ENCODE measurements at regions not wholly inside any gene's neighbourhood (a gene's known extent, or its start where the extent isn't known, plus 50 kb on each side); places are given as distances from the start of the nearest gene placed in this dataset.

DNA sequence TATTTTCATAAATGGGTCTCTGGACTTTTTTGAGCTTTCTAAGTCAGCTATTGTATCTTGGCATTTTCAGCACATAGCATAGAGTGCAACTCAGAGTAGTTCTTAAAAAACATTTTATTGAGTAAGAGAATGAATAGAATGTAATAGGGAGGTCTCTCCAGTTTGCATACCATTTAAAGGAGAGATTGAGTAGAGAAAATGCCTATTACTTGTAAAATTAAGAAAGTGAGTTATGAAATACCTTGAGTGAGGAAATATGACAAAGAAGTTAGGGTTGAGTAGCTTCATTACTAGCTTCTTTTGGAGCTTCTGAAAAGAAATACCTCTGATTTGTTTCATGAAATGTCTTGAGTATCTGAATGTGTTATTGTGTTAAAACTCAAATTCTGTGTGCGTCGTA, 140.0 kb downstream of the AASDHPPT start:
- DNase-seq, result no peak

DNA sequence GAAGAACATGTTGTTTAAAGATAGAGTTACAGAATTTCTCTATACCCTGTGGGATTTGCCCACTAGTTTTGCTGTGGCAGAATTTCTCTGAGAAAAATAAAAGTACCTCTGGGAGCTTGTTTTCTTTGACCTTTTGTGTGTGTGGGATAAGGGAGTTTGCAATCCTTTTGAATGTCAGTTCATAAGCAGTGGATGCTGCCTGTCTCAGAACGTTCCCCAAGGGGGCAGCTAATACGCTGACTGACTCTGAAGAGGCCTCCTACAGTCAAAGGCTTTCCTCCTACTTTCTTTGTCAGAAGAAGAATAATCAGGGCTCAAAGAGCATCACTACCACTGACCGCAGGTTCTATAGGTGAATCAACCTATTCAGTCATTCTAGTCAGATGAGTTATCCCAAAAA, 140.6 kb downstream of the AASDHPPT start:
- no peak for DNase-seq

DNA sequence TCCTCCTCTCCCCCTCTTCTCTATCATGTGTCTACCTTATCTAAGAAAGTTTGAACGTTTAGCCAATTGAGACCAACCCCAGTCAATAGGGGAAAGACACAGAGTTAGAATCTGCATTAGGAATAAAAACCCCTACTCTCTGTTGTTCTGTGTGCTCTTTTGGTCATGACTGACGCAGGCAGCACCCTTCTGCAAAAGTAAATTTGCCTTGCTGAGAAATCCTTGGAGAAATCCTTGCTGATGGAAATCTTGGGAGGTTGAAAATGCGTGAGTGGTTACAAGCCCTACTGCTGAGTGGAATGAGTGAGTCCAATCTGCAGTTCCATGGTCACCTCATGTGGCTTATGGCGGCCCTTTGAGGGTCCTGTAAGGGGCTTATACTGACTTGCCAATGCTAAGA, 145.2 kb downstream of the AASDHPPT start:
- no peak for DNase-seq

DNA sequence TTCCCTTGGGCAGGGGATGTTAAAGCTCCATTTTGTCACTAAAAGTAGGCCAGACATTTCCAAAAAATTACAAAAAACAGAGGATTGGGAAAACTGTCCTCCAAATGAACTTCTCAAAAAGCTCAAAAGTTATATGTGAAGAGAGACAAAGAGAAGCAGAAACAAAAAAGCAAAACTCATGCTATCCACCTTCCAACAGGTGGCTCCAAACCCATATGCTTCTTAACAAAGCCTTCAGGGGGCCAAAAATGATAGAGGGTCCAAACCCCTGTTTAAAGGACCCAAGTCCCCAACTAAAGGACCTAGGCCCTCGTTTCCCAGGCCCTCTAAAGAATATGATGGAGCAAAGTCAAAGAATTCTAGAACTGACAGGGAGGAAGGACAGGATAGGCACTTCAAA, 146.7 kb downstream of the AASDHPPT start:
- no peak for DNase-seq

DNA sequence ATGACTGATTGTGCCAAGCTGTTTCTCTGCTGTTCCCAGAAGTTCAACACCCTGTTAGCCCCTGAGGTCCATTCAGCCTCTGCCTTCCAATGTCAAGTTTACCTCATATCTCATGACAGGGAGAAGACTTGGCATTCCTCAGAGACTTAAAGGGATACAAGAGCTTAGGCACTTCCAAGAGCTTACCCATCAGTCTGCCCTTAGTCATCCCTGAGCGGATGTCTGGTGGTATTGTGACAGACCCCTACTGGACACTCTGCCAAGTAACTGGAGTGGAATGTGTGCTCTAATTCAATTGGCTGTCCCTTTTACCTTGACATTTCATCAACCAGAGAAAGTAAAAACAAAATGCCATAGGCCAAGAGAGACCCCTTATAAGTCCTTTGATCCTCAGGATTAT, 151.5 kb downstream of the AASDHPPT start:
- DNase-seq, result no peak

DNA sequence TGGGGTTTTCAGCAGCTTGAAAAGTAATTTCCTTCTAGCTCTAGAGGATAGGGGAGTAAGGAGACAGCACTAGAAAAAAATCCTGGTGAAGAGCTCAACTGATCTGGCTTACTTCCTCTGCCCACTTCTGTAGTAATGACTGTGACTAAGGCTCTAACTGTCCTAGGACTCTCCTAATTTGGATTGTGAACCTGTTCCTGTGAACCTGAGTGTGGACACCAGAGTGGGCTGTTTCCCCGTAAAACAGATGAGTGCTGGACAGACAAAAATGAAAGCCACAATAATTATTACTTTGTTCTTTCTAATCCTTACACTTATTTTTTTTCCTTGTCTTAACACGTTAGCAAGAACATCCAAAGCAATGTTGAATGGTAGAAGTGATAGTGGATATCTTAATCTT, 154.1 kb downstream of the AASDHPPT start:
- DNase-seq, result no peak

DNA sequence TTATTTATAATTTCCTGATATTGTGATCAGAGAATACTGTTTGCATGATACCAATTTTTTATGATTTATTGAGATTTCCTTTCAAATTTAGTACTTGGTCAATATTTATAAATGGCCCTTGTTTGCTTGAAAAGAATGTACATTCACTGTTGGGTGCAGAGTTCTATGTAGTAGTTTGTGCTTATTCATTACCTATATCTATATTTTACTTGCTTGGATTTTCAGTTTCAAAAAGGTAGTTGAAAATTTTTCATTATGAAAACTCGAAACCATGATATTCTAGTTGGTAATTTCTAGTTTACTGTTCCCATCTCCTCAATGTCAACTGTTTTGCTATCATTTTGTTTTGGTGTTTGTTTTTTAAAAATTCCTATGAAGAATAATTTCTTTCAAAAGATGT, 155.7 kb downstream of the AASDHPPT start:
- no peak for DNase-seq

DNA sequence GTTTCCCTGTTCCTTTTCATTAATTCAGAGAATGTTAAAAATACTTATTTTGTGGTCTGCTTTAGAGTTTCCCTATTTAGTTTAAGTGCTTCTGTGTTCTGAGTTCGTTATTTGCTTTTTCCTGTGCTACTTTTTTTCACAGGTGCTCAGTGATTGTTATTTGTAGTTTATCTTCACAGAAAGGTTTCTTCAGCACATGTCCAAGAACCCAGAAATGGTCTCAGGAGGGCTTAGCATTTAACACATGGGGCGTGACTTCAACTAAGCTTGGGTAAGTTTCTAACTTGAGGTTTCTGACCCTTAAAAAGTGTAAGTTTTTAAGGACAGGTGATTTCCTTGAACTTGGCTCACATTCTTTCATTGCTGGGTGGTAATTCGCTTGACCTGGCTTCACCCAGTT, 157.3 kb downstream of the AASDHPPT start:
- DNase-seq, result no peak

DNA sequence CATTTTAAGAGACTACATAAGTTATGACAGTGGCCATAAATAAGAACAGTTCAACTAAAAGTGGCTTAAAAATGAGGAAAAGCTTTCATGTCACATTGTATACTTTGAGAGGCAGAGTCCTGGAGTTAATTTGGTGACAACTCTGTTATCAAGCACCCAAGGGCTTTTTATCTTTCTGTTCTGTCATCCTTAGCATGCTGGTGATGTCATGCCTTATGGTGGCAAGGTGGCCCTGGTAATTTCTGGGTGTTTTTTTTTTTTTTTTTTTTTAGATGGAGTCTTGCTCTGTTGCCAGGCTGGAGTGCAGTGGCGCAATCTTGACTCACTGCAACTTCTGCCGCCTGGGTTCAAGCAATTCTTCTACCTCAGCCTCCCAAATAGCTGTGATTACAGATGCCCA, 158.8 kb downstream of the AASDHPPT start:
- no peak for DNase-seq

DNA sequence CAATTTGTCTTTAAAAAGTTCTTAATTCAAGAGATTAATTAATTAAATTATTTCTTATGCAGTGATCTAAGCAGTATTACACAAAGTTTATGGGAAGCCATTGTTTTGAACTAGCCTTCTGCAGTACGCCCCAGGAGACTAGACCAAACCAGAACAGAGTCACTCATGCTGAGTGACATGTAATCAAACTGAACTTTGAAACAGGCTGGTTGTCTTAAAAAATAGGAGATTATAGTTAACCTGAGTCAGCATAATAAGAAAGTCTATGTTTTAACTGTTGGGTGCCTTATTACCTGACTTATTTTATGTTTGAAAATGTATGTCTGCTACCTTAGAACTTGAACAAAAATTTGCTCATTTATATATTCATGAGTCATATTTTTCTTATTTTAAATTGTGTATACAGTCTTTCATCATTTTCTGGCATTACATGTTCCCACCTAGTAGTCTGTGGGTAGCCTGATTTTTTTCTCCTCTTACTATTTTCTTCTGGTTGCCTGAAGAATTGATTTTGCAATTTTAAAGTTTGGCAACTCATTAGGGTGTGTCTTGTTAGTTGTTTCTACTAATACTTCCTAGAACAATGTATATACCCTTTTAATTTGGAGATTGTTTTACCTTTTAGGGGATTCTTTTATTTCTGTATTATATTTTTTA, 161.4 kb downstream of the AASDHPPT start:
- no peak for DNase-seq

DNA sequence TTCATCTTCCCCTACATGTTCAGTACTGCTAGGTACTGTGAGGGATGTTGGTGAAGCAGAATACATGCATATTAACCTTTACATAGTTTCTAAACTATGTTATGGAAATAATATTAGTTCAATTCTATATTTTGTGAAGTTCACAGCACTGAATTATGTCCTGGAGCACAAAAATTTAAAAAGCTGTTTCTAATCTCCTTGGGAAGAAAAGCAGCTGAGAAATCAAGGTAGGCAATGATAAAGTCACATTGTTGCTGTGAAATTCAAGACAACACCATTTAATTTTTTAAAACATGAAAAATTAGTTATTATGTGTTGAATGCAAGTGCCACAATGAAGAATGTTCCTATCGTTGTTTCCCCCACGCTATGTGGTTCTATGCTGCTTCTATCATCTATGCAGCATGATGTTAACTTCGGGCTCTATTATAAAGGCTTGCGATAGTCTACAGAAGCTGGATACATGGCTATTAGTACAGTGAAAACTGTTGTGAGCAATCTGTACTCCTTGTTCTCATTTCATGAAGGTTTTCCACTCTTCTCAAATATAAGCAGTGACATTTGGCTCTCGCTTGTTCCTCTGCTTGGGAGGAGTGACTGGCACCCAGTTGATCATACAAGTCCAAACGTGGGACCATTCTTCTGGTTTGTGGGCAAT, 164.3 kb downstream of the AASDHPPT start:
- no peak for DNase-seq

DNA sequence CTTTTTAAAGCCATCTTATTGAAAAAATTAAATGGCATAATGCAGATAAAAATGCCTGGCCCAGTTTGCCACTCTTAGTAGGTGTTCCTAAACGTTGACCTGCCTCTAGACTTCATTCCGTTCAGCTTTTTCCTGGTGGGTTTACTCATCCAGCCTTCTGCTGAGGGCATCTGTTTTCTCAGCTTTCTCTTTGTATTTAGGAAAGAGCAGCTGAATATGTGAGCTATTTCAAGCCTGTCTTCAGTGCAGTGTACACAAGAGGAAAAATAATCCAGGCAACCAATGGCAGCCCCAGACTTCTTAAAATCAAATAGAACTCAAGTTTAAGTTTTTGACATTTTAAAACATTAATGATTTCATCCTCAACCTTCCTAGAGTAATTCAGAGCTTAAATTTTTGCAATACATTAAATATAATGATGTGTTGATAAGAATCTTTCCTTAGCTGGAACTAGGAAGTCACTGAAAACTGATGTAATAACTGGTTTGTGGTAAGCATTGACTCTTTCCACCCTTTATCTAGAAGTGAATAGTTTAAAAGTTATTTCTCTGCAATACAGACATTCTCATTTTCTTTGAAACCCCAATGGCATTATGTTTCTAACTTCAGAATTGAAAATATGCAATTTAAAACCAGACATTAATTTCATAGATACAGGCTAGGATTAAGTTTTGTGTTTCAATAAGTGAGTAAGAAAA, 165.4 kb downstream of the AASDHPPT start:
- no peak for DNase-seq

DNA sequence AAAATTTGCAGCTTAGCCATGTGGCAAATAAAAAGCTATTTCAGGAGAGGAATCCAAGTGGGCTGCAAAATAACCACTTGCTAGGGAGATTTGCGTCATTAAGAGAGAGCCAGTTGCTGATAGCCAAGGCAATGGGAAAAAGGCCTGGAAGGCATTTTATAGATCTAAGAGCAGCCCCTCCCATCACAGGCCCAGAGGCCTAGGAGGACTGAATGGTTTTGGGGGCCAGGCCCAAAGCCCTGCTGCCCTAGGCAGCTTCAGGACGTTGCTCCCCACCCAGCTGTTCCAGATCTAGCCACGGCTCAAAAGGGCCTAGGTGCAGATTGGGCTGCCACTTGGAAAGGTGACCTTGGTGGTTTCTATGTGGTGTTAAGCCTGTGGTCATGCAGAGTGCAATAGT, 169.0 kb downstream of the AASDHPPT start:
- no peak for DNase-seq

DNA sequence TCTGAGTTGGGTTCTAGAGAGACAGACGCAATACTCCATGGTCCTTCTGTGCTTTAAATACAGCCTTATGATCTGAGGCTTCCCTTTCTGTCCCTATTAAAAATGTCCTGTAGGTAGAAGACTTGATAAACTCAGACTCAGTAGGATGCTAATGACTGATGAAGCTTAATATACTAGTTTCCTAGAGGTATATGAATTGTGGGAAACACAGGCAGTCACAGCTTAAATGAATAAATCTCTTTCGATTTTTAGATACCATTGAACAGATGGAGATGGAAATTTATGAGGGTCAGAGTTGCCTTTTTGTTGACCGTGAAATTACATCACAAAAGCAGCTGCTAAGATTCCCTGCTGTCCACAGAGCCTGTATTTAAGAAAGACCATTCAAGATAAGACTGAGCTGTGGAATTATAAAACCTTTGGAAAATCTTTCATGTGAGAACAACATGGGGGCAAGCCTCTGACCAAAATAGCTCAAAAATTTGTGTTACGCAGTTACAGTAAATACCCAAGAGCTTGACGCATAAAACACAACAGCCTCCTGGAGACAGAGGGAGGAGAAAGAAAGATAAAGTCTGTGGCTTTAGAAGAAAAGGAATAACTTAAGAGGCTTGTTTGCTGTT, 172.3 kb downstream of the AASDHPPT start:
- no peak for DNase-seq

DNA sequence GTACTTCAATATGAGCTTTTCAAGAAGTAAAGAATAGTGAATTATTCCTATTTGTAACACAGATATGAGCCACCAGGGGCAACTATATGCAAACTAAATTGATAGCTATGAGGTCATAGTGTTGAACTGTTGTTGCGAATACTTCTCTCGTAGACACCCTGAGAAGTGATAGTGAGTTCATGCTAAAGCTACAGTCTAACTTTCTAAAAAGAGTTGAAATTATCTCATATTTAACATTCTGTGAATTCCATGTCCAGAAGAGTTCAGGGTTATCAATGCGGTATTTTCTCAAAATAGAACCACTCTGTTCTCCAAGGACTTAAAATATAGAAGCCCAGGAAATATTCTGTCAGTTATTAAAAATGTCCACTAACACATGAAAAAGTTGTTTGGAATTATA, 185.4 kb downstream of the AASDHPPT start:
- no peak for DNase-seq

DNA sequence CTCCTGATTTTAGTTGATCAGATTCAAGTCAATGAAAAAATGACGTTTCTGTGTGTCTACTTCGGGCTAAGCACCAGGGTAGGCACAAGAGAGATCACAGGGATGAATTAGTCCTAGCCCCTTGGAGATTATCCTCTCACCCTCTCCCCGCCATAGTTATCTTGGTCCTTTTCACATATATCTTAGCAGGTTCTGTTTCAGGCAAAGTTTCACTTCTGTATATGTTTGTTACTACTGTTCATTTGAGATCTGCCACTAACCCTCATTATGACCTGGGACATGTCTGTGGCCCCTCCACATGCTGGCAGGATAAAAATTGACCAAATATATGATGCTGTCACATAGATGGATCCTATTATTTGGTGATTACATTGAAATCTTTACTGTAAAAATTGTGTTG, 186.1 kb downstream of the AASDHPPT start:
- no peak for DNase-seq

DNA sequence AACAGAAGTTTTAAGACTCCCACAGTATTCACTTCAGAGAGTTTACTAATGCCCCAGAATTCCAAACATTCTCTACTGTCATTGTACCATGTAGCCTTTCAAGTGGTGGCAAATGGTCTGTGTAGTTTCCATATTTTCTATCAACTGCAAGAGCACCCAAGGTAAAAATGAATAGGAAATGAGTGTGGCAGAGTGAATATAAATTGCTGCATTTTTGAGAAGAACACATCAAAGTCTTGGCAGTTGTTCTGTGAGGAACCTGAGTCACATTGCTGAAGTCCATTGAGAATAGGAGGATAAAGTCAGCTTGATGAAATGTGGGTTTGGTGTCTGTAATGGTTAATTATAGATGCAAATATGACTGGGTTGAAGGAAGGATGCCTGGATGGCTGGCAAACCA, 193.6 kb downstream of the AASDHPPT start:
- no peak for DNase-seq

DNA sequence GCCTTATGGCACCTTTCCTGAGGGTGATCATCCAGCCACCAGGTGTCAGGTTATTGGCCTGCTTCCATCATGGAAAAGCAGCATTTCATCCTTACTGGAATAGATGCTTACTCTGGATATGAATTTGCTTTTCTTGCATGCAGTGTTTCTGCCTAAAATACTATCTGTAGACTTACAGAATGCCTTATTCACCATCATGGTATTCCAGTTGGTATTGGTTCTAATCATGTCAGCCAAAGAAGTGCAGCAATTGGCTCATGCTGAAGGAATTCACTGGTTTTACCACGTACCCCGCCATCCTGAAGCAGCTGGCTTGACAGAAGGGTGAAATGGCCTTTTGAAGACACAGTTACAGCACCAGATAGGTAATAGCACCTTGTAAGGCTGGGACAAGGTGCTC, 194.2 kb downstream of the AASDHPPT start:
- DNase-seq, result no peak

DNA sequence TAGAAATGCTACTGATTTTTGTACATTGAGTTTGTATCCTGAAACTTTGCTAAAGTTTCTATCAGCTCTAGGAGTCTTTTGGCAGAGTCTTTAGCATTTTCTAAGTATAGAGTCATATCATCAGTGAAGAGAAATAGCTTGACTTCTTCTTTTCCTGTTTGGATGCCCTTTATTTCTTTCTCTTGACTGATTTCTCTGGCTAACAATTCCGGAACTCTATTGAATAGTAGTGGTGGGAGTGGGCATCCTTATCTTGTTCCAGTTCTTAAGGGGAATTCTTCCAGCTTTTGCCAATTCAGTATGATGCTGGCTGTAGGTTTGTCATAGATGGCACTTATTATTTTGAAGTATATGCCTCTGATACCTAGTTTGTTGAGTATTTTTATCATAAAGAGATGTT, 197.7 kb downstream of the AASDHPPT start:
- DNase-seq, result no peak

DNA sequence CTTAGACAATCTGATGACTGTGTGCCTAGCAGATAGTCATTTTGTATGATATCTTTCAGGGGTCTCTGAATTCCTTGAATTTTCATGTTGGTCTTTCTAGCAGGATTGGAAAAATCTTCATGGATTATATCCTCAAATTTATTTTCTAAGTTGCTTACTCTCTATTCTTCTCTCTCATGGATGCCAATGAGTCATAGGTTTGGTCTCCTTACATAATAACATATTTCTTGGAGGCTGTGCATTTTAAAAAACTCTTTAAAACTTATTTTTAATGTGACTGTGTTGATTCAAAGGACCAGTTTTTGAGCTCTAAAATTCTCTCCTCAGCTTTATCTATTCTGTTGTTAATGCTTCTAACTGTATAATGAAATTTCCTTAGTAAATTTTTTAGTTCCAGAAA, 198.7 kb downstream of the AASDHPPT start:
- DNase-seq, result no peak

DNA sequence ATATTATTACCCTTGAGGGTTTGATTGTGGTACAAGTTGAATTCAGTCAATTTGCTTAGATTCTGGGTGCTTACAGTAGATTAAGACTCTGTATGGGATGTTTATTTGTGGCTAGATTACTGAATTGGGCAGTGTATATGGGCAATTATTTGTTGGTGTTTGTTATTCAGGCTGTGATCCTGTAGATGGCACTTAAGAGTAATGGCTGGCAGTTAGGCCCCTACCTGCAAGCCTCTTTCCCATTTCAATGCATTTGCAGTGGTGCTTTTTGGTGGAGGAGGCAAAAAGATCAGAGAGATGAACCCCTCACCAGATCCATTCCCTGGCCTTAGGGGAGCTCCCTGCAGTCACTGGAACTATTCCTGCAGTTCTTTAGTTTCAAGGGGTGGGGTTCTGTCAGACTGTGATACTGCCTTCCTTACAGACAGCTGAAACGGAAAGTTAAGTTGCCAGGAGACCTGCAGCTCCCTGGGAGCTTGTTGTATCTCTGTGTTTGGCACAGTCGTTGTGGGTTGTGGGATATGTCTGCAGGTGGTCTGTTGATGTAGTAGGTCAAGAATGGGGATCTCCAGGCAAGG, 199.5 kb downstream of the AASDHPPT start:
- DNase-seq, result no peak

DNA sequence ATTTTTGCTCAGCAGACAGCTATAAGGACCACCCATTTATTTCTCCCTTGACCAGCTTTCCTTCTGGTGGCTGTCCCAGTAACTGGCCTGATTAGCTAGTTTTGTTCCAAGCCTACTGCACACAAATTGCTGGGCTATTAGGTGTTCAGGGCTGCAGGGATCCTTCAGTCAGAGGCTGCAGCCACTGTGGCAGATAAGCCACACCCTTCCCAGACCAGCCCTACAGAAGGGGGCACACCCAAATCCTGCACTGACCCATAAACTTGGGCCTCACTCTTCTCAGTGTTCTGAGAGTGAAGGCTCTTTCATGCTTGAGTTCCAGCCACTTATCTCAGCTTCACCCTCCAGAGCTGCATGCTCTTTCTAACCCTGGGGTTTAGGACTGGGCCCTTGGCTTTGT, 200.0 kb downstream of the AASDHPPT start:
- DNase-seq, result no peak

DNA sequence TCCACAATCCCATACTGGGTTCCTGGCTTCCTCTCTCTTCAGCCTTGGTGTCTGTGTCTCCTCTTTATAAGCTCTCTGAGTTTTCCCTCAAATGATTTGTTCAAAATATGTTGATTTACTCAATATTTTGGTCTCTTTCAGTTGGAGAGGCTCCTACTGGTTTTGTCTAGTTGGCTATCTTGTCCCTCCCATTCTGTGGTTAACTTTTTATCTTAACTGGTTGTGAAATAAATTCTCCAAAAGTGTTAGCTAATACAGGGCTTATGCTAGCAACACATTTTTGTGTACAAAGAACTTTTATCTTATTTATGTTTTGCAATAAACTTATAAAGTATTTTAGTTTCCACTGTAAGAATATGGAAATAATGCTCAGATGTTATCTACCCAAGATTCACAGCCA, 200.9 kb downstream of the AASDHPPT start:
- no peak for DNase-seq

DNA sequence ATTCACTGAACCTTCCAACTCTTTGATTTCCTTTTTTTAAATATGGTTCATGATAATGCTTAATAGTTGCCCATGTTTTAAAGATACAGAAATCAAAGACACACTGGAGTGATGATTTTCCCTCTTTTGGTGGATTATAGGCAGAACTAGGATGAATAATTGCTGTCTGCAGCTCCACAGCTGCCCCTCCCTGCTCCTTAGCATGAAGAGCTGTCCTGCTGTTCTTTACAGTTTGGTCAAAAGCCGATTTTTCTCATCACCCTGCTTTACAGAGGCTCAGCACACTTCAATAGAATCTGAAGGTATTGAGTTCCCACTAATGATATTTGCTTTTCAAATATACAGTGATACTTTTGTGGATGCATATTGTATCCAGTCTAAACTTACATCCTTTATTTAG, 202.6 kb downstream of the AASDHPPT start:
- no peak for DNase-seq

All from NCI-H1436 (cell line).